GM19372 (cell line): ENCODE measurements at regions not wholly inside any gene's neighbourhood (a gene's known extent, or its start where the extent isn't known, plus 50 kb on each side); places are given as distances from the start of the nearest gene placed in this dataset.
"Not testable (repeated sequence)": the region's sequence is repeated elsewhere in the genome, so short reads cannot be mapped to it uniquely, and the experiment has no call there.

Experiments
- ATAC-seq: cut with Tn5 transposase; IDR thresholded peaks from one replicate; pipeline ENCODE4 v1.9.1; 2021; ENCODE audit warnings: mild to moderate bottlenecking, low read depth, moderate library complexity; ENCODE audit not compliant: unreplicated experiment

DNA sequence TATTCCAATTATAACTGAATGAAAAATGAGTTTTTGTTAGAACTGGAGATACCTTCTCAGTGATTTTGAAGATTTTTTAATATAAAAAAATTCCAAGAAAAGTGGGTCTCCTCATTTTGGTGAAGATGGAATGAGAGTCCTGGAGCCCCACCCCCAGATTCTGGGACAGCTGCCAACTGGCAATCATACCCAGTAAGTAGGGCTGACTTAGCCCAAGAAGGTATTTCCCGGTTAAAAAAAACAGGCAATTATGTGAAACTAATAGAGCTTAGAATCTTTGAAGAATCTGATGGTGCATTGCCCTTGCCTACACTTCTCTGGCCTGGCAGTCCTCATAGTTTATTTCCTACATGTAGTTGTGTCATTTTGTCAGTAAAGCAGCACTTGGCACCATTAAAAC, 52.8 kb upstream of the VWDE start:
- no peak for ATAC-seq

DNA sequence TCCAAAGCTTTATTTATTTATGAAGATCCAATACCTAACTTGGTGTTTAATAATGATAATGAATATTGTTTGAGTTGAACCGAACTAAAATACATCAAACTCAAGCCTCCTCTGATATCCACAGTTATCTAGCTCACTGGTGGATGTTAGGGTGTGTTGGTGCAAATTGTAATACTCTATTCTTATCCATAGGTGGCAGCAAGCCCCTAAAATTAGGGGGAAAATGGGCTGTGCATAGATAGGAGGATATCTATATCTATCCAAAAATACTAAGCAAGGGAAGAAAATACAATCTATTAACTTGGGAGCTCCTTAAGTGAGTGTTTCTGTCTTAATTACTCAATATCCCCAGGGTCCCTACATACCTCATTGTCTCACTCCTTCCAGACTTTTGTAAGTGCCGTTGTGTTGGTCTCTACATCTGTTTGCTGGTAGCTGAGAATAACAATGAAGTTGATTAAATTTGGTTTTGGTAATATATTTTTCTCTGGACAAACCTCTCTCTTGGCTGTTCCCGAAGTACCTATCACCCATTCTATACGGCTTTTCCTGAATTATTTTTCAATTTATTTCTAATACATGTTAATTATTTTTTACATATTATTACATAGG, 55.0 kb upstream of the VWDE start:
- ATAC-seq = peak; percentile 96

DNA sequence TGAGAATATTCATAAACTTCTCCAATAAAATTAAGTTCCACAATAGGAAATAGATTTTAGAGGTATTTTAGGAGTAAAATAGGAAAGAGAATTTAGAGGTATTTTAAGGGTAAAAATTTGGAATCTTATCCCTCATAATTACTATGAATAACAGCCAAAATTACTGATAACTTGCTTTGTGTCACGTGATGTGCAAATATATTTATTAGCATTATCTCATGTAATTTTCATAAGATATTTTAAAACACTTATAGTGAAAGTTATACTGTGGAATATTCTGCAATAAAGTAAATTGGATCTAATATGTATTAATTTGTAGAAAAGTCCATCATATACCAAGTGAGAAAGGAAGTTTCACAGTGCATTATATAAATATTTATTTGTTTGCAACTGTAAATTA, 64.2 kb upstream of the VWDE start:
- no peak for ATAC-seq

DNA sequence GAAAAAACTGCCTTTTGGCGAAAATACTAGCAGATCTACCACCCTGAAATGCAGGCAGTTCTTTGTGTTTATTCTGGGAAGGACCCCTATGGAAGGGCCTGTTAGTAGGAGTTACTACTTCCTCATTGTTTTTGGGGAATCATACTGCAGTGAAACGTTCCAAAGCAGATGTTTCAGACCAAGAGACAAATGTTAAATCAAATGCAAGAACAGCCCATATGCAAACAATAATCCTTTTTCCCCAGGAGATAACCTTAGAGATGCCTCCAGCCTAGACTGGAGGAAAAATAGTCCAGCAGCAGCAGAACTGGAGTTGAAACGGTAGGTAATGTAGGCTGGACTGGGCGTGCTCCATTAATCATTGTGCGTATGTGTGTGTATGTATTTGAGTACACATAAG, 65.9 kb upstream of the VWDE start:
- ATAC-seq = no peak

DNA sequence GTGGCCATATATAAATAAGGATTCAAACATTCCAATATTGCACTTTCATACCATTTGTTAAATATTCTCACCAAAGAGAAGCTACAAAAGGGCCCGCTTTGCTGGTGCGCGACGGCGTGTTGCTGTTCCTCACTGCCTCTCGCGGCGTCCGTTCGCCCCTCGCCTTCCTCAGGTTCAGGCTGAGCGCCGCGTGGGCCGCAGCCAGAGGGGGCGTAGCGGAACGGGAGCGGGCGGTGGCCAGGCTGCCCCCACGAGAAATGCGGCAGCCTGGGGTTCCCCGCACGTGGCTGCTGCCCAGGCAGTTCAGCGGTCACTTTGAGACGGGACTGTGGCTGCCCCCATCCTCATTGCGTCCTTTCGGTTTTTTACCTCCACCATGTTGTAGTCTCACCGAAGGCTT, 67.3 kb upstream of the VWDE start:
- ATAC-seq = no peak

DNA sequence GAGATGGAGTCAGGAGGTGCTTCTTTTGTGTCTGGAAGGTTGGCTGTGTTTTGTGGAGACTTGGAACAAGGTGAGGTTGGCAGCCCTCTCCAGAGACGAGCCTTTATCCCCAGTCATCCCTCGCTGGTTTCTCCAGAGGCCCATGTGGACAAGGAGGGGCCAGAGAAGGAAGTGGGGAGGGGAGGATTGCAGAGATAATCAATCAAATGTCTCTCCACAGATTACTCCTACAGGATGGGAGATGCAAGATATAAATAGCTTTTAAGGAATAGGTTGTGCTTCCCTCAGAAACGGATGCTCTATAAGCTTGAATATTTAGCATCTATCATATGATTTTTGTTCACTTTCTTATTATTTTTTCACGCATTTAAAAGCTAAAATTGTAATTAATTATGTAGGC, 70.4 kb upstream of the VWDE start:
- ATAC-seq = no peak

DNA sequence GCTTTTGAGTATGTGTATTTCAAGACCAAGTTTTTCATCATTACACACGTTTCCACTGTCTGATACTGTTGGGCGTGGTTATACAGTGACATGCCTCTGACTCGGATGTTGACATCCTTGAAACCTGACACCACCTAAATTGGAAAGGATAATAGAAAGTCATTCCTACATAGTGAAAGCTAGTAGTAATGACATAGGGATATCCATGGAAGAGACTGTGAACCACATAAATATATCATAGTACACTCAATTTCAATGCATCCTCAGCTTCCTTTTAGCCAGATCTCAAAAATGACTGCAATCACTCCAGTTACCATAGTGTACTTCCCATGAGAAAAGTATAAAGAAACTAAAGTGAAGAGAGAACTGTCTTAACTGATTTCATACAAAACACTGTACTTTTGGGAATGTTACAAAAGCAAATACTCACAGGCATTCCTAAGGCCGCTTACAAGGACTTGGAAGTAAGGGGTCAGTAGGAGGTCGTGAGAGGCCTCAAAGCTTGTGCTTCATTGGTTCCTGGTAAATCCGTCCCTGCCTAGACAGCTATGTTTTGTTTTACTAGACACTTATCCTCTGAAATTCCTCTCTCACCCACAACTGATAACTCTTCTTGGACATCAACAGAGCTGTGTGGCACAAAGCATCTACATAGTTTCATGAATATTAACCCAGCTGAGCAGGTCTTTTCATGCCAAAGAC, 71.8 kb upstream of the VWDE start:
- no peak for ATAC-seq

DNA sequence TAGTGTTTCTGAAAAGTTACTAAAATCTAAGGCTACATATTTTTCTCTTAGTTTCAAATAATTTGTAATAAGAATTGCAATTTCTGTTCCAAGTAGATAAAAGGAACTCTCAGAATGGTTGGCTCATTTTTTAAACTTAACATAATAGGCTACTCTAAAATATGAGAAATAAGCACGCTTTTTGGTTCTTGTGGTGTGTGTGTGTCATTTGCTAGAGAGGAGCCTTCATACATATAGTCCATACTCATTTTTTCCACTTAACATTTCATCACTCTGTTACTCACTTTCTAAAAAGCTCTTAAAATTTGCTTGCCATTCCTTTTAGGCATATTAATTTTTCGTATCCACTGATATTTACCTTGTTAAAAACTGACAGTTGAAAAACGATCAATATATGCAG, 74.0 kb upstream of the VWDE start:
- no peak for ATAC-seq

DNA sequence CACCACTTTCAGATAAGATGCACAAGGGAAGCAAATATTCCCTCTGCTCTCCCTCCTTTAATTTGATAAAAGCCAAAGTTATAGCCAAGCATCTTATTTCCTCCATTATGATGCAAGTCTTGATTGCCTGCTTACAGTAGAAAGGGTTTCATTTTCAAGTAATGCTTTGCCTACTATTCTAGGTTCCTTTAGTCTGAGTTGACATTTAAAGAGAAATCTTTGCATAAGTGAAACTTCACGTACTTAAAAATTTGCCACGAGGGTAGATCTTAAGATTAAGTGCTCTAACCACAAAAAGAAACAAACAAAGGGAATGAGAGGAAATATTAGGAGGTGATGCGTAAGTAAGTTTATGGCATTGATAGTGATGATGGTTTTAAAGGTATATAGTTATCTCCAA, 78.1 kb upstream of the VWDE start:
- ATAC-seq = no peak

DNA sequence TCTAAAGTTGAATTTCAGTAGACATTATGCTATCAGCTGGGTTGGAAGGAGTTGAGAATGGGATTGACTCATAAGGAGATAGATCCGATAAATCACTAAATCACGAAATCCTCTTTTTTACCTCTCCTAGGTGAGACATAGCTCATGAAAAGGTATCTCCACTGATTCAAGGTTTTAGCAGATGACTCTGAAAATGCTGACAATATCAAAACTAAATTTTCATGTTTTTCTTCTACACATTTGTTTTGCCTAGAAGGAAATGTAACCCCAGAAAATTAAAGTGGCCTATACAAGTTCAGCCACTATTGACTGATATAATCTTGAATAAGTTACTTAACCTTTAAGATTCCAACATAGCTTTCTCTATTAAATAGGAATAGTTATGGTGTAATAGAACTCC, 82.2 kb upstream of the VWDE start:
- no peak for ATAC-seq

DNA sequence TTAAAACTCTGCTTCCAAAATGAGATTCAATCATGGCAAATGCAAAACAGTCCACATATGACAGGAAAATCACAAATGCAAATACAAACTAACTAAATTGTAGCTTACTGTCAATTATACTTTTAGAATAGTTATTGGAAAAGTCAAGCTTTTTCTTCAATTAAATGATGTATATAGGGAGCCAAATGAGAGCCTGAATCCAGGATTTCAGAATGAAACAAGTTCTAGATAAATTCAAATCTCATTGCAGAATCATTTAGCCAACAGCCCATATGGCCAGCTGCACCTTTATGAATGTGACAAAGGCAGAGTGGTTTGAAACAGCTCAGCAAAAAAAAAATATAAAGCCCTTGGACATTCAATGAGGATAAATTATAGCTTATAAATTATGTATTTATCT, 82.2 kb upstream of the SCIN start:
- no peak for ATAC-seq

DNA sequence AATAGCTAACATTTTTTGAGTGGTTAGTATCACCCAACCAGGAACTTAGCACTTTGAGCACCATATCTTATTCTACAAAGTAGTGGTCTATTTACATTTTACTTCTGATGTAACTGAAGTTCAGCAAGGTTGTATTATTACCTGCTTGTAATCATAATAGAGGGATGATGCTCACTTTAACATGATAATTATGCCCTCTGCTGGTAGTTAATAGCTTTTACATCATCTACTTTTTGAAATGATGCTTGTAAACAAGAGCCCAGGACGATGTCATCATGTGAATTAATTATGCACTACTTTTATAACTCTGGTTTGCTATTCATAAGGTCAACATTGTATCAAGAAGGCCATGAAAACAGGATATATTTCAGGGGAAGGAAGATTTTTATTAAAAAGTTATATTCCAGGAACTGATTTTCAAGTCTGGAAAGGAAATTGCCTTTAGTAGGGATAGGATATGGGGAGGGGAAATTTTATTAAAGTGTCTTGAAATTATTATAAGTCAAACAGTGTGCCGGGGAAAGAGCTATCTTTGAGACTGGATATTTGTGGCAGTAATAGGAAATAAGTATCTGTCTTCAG, 80.3 kb upstream of the SCIN start:
- peak; percentile 79 for ATAC-seq

DNA sequence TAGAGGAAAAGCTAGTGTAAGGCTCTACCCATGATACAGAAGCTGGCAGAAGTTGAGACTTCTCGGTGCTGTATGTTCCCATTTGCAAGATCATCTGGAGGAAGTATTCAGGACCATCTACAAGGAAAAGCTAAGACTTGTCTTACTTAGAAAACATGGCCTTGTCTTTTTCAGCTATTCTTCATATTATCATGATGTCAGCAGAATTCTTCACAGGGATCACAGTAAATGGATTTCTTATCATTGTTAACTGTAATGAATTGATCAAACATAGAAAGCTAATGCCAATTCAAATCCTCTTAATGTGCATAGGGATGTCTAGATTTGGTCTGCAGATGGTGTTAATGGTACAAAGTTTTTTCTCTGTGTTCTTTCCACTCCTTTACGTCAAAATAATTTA, 79.6 kb upstream of the SCIN start:
- no peak for ATAC-seq

DNA sequence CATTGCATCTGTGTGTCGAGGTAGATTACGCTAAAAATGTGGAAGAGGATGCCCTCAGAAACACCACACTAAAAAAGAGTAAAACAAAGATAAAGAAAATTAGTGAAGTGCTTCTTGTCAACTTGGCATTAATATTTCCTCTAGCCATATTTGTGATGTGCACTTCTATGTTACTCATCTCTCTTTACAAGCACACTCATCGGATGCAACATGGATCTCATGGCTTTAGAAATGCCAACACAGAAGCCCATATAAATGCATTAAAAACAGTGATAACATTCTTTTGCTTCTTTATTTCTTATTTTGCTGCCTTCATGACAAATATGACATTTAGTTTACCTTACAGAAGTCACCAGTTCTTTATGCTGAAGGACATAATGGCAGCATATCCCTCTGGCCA, 79.0 kb upstream of the SCIN start:
- ATAC-seq = no peak

DNA sequence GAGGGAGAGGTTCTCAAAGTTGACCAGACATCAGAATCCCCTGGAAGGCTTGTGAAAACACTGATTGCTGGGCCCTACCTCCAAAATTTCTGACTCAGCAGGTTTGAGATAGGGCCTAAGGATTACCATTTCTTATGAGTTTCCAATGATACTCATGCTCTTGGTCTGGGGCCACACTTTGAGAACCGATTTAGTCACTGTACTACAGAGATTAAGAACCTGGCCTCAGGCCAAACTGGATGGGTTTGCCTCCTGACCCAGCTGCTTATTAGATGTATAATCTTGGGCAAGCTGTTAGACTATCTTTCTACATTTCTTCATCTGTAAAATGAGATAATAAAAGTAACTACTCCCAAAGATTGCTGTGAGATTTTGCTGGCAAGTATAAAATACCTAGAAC, 77.1 kb upstream of the SCIN start:
- no peak for ATAC-seq

DNA sequence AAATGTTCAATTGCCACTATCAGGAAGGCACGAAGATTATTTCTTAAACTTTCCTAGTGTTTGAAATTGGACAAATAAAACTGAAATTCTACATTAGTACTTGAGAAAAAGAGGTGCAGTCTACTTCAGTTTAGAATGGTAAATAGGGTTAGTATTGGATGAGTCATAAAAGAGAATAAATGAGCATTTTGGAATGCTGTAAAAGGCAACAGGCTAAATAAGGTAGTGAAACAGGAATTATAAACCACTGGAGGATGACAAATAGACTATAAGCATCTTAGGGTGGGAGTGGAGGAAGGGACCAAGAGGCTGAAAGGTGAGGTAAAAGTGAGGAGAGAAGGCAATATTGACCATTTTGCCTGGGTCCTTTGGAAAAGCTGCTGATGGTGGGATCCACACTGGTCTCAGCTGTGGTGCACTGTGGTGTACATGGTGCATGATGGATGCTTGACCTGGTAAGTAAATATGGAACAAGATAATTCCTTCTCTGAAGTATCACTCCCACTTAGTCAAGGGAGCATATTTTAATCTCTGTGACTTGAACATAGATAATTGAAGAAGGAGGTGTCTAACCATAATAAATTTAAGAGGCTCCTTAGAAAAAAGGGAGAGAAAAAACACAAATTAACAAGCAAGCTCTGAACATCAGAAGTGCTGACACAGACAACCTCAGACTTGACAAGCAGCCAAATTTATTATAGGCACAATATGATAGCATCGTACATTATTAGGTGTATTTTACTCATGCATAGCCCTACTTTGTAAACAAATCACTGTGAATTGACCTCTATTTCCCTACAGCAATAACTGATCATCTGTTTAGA, 76.4 kb upstream of the SCIN start:
- no peak for ATAC-seq

DNA sequence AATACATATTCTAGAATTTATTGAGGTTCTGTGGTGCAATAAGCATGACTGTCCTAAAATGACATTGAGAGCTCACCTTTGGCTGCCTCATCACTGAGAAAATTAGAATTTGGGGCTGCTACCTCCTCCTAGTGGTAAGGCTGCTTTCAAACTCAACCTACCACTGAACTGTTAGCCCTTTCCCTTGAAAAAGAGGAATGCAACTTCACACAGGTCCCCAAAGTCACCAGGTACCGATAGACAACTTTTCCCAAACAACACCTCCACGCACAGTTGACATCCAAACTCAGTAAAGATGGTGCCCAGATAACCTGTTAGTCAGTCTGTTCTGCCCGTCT, 75.9 kb upstream of the SCIN start:
- ATAC-seq = no peak

DNA sequence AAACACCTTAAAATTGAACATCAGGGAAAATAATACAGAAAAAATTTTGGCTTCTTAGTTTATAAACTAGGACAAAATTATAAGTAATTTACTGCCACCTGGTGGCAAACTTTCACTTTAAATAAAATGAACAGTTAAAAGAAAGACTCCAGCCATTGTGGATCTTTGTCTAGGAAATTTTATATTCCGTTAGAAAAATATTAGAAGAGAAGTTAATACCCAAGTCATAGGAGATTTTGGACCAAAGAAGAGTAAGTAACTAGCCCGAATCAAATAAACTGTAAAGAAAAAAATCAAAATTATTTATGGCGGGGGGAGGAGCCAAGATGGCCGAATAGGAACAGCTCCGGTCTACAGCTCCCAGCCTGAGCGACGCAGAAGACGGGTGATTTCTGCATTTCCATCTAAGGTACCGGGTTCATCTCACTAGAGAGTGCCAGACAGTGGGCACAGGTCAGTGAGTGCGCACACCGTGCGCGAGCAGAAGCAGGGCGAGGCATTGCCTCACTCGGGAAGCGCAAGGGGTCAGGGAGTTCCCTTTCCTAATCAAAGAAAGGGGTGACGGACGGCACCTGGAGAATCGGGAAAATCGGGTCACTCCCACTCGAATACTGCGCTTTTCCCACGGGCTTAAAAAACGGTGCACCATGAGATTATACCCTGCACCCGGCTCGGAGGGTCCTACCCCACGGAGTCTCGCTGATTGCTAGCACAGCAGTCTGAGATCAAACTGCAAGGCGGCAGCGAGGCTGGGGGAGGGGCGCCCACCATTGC, 73.4 kb upstream of the SCIN start:
- ATAC-seq = not testable (repeated sequence)

DNA sequence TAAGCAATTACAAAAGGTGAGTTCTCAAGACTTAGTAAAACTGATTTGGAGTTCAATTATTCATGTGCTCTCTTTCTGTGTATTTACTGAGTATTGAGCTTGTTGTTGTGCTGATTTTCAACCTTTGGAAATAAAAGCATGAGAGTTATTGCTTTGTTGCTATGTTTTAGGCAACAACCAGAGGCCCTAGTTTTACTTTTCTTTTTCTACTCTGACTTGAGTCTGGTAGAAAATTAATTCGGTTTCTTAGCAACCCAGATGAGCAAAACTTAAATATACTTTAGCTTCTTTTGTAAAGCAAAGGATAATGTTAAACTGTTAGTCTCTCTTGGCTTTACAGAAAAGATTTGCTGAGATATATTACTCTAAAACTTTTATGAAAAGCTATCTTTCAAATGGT, 66.4 kb upstream of the SCIN start:
- no peak for ATAC-seq

DNA sequence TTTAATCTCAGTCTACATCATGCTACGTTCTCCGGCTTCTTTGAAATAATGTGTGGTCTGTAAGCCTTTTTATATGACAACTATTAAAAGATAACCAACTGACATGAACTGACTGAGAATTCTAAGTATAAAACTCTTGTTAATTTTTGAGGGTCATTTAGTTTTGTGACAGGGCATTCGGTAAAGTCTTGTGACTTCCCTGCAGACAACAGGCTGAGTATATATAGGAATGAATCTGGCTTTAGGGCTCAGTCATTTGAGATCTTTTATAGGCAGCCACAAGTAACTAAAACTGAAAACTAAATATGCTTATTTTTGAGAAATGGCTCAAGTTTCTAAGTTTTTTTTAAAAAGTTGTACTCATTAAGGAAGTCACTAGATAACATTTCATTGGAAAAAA, 62.5 kb upstream of the SCIN start:
- ATAC-seq = no peak

DNA sequence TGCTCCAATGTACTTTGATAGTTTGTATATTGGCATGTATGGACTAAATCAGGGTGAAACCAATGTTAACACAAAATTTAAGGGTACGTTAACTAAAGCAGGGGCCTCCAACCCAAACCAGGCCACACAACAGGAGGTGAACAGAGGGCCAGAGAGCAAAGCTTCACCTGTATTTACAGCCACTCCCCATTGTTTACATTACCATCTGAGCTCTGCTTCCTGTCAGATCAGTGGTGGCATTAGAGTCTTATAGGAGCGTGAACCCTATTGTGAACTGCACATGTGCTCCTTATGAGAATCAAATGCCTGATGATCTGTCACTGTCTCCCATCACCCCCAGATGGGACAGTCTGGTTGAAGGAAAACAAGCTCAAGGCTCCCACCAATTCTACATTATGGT, 62.0 kb upstream of the SCIN start:
- no peak for ATAC-seq
